Loucy (cell line): ENCODE measurements at regions not wholly inside any gene's neighbourhood (a gene's known extent, or its start where the extent isn't known, plus 50 kb on each side); places are given as distances from the start of the nearest gene placed in this dataset.

ENCODE experiments used
- CTCF ChIP-seq: fragments of 200-600 bp; sonication (generic); conservative IDR thresholded peaks from 2 replicates; pipeline ENCODE4 v1.5.1; 2014; ENCODE audit warnings: mild to moderate bottlenecking, antibody characterized with exemption, low read length
- EZH2phosphoT487 ChIP-seq: fragments of 200-600 bp; IDR thresholded peaks from 2 replicates; pipeline ENCODE4 v1.6.1; 2018; ENCODE audit warnings: antibody characterized with exemption, mild to moderate bottlenecking, moderate library complexity, borderline replicate concordance

- TF ChIP-seq CTCF (no peak), EZH2phosphoT487 (no peak)
These were observed 58.1 kb upstream of the P3H2 start for GRCh38 chr3:190178779-190179178.
